B cell (primary cell): ENCODE measurements at regions not wholly inside any gene's neighbourhood (a gene's known extent, or its start where the extent isn't known, plus 50 kb on each side); places are given as distances from the start of the nearest gene placed in this dataset.

ENCODE experiments used
- EZH2 ChIP-seq: IDR thresholded peaks from 2 replicates; pipeline ENCODE4 v1.6.1; 2012; ENCODE audit warnings: borderline replicate concordance, low read depth, mild to moderate bottlenecking, moderate library complexity, low read length; ENCODE audit not compliant: insufficient read depth, poor library complexity, severe bottlenecking
- TF ChIP-seq, protein P1 (sequence below): fragments of 200-600 bp; IDR thresholded peaks from one replicate; pipeline ENCODE4 v1.8.0; 2022; ENCODE audit warnings: antibody characterized with exemption, mild to moderate bottlenecking

DNA sequence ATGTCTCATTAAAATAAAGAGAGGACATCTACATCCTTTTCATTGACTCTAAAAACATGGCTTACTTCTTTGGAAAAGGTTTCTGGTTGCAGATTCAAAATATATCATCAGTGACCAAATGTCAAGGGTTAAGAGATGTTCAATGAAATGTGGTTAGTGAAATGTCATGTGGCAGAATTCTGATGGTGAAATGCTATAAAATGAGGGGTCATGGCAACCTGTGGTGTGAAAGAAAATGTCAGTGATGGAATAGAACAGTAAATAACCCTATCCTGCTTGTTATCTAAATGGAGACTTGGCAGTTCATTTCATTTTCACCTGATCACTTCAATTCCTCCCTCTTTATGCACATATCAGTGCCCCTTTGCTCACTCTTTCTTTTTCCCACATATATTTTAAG, 79.4 kb downstream of the TFPI2 start:
- TF ChIP-seq, protein P1, sequence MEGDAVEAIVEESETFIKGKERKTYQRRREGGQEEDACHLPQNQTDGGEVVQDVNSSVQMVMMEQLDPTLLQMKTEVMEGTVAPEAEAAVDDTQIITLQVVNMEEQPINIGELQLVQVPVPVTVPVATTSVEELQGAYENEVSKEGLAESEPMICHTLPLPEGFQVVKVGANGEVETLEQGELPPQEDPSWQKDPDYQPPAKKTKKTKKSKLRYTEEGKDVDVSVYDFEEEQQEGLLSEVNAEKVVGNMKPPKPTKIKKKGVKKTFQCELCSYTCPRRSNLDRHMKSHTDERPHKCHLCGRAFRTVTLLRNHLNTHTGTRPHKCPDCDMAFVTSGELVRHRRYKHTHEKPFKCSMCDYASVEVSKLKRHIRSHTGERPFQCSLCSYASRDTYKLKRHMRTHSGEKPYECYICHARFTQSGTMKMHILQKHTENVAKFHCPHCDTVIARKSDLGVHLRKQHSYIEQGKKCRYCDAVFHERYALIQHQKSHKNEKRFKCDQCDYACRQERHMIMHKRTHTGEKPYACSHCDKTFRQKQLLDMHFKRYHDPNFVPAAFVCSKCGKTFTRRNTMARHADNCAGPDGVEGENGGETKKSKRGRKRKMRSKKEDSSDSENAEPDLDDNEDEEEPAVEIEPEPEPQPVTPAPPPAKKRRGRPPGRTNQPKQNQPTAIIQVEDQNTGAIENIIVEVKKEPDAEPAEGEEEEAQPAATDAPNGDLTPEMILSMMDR: no peak
- no peak for TF ChIP-seq EZH2
